Endothelial cell (in vitro differentiated cells): ENCODE measurements at regions not wholly inside any gene's neighbourhood (a gene's known extent, or its start where the extent isn't known, plus 50 kb on each side); places are given as distances from the start of the nearest gene placed in this dataset.
"Not testable (repeated sequence)": the region's sequence is repeated elsewhere in the genome, so short reads cannot be mapped to it uniquely, and the experiment has no call there.

Experiments used
- DNase-seq: peaks from one replicate; pipeline ENCODE4 v3.0.0; 2021; ENCODE audit warnings: low spot score
- H3K27ac Mint-ChIP-seq: one replicate; pipeline ENCODE4 v1.8.0; 2021; ENCODE audit warnings: mixed read lengths, inconsistent platforms; ENCODE audit not compliant: unreplicated experiment
- H3K27me3 Mint-ChIP-seq: one replicate; pipeline ENCODE4 v1.8.0; 2021; ENCODE audit warnings: mild to moderate bottlenecking, moderate library complexity, mixed read lengths, inconsistent platforms; ENCODE audit not compliant: unreplicated experiment
- H3K36me3 Mint-ChIP-seq: one replicate; pipeline ENCODE4 v1.8.0; 2021; ENCODE audit warnings: mild to moderate bottlenecking, low read depth, mixed read lengths, inconsistent platforms; ENCODE audit not compliant: unreplicated experiment
- H3K4me1 Mint-ChIP-seq: one replicate; pipeline ENCODE4 v1.8.0; 2021; ENCODE audit warnings: mild to moderate bottlenecking, mixed read lengths, inconsistent platforms; ENCODE audit not compliant: unreplicated experiment
- H3K4me3 Mint-ChIP-seq: one replicate; pipeline ENCODE4 v1.8.0; 2021; ENCODE audit warnings: mild to moderate bottlenecking, mixed read lengths, inconsistent platforms; ENCODE audit not compliant: unreplicated experiment
- H3K9me3 Mint-ChIP-seq: one replicate; pipeline ENCODE4 v1.8.0; 2021; ENCODE audit warnings: mixed read lengths, inconsistent platforms; ENCODE audit not compliant: unreplicated experiment
- TF ChIP-seq, protein P1 (sequence below): fragments of 200-600 bp; sonication (generic); IDR thresholded peaks from one replicate; pipeline ENCODE4 v1.5.0; 2021; ENCODE audit warnings: antibody characterized with exemption; ENCODE audit not compliant: unreplicated experiment

DNA sequence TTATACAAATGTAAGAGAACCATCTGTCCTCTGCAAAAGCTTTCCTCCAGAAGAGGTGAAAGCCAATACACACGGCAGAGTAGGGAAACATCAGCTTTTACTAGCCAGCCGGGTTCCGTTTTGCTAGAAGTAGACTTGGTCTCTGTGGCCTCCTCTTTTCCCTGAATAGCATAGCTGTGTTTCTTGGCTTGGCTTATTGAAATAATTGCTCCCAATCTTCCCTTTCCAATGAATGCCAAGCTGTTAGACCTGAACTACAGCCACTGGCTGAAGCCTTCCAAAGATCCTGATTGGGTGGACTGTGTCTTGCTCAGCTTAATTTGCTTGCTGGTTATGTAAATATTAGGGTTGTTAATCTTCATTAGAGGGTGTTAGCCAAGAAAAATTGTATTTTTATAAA is 157.8 kb upstream of the ROPN1 start:
- H3K4me3 Mint-ChIP-seq = no peak overlapping the region

DNA sequence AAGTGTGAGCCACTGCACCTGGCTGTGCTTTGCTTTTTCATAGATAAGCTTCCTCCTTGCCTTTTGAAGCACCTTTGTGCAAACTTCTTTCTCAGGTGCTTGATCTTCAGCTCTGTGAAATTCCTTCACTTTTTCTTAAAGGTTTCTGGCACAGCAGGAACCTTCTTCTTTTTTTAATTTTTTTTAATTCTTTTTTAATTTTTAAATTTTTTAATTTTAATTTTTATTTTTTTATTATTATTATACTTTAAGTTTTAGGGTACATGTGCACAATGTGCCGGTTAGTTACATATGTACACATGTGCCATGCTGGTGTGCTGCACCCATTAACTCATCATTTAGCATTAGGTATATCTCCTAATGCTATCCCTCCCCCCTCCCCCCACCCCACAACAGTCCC is 161.0 kb upstream of the ROPN1 start:
- not testable (repeated sequence) for H3K9me3 Mint-ChIP-seq, DNase-seq

More for the DNA sequence above, 157.8 kb upstream of the ROPN1 start:
- Mint-ChIP-seq H3K36me3 (peaks cover 13% of the 10 kb centered on the region), H3K27ac (no peak overlapping the region), H3K9me3 (no peaks in the 10 kb centered on the region), H3K4me1 (peaks cover 40% of the 10 kb centered on the region), H3K27me3 (peaks cover 6% of the 10 kb centered on the region)
- DNase-seq = no peak
- TF ChIP-seq, protein P1, sequence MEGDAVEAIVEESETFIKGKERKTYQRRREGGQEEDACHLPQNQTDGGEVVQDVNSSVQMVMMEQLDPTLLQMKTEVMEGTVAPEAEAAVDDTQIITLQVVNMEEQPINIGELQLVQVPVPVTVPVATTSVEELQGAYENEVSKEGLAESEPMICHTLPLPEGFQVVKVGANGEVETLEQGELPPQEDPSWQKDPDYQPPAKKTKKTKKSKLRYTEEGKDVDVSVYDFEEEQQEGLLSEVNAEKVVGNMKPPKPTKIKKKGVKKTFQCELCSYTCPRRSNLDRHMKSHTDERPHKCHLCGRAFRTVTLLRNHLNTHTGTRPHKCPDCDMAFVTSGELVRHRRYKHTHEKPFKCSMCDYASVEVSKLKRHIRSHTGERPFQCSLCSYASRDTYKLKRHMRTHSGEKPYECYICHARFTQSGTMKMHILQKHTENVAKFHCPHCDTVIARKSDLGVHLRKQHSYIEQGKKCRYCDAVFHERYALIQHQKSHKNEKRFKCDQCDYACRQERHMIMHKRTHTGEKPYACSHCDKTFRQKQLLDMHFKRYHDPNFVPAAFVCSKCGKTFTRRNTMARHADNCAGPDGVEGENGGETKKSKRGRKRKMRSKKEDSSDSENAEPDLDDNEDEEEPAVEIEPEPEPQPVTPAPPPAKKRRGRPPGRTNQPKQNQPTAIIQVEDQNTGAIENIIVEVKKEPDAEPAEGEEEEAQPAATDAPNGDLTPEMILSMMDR = no peak

DNA sequence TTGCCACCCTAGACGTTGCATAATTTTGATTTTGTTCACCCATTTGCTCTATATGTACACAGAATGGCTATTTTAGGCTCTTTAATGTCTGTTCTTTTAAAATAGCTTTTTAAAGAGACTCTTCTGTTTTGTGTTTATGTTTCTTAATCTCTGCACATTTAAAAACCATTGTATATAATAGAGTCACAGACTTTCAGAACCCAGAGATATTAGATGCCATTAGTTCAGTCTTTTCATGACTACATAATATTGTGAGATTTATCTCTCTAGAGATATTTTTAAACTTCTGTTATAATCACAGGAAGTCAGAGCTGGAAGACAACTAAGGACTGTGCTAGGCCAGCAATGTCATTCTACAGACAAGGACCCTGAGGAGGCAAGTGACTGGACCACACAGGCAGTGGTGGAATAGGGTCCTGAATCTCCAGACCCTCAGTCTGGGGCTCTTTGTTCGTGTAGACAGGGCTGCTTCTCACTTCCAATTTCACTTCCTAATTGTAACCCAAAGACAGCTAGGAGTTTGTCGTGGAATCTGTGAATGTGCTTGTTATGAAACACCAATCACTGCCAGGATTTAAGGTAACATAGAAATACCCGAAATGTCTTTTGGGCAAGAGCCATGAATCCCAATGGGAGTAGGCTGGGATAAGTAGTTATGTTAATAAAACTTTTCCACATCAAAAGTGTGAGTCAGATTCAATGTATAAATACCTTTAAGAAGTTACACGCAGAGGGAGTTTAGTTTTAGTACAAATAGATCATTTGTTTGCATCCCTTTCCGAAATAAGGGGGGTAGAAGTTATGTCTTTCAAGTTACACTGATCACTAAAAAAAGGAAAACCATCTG is 165.2 kb upstream of the ROPN1 start:
- TF ChIP-seq, protein P1 = no peak
- no peak for DNase-seq
- Mint-ChIP-seq H3K27me3 (no peaks in the 10 kb centered on the region), H3K9me3 (no peaks in the 10 kb centered on the region), H3K36me3 (peaks cover 10% of the 10 kb centered on the region), H3K27ac (no peak overlapping the region), H3K4me3 (no peak overlapping the region), H3K4me1 (peaks cover 30% of the 10 kb centered on the region)

More for the DNA sequence above, 161.0 kb upstream of the ROPN1 start:
- H3K27ac Mint-ChIP-seq, H3K27me3 Mint-ChIP-seq, H3K4me3 Mint-ChIP-seq: not testable (repeated sequence)
- Mint-ChIP-seq H3K4me1 (peaks cover 41% of the 10 kb centered on the region), H3K36me3 (peaks cover 11% of the 10 kb centered on the region)

DNA sequence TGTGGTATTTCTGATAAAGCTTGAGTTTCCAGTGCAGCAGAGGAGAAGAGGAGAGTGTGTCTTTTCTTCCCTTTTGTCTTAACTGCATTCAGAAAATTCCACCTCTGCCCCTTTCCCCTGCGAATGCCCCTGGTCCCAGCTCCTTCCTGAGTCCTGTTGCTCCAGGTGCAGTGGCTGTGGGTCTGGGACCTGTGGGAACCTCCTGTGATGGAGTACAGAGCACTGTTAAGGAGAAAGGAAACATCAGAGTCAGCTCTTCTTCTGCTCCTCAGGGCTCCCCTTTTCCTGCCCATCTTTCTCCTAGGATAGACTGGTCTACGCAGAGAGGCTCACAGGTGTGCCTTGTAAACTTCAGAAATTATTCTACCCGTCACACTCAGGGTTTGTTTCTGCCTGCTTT is 165.8 kb upstream of the ROPN1 start:
- H3K4me3 Mint-ChIP-seq = no peak overlapping the region

DNA sequence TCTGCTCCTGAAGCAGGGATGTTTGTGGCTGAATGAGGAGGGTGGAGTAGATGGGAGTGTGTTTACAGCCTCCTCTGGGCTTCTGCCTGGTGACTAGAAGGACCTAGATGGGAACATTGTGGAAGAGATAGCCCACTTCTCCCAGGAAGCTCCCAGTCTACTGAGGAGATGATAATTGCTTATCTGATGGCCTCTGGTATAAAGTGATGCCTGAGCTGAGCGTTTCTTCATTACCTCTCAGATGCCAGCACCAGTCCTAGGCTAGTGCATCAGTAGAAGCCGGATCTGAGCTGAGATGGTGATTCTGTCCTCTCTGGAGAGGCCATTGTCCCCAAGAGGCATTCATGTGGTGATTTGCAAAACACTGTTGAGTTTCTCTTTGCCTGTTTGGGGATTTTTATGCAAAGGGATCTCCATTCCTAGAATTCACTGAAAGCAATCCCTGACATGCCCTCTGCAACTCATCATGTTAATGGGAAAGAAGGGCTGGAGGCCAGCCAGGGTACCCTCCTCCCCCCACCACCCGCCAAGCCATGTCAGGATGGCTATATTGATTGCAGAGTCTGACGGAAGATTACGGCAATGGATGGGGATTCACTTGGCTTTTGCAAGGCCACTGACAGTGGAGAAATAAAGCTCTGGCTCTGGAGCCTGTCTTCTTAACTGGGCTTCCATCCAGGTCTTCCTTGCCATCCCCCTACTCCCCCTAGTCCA is 166.4 kb upstream of the ROPN1 start:
- peak overlapping the region; percentile 30 for H3K27ac Mint-ChIP-seq
- peaks cover 10% of the 10 kb centered on the region for H3K36me3 Mint-ChIP-seq
- no peaks in the 10 kb centered on the region for H3K9me3 Mint-ChIP-seq
- TF ChIP-seq, protein P1 = no peak
- no peaks in the 10 kb centered on the region for H3K27me3 Mint-ChIP-seq
- H3K4me1 Mint-ChIP-seq = peaks cover 30% of the 10 kb centered on the region
- DNase-seq = no peak
- no peak overlapping the region for H3K4me3 Mint-ChIP-seq

More for the DNA sequence above, 165.8 kb upstream of the ROPN1 start:
- peaks cover 30% of the 10 kb centered on the region for H3K4me1 Mint-ChIP-seq
- H3K27me3 Mint-ChIP-seq = no peaks in the 10 kb centered on the region
- TF ChIP-seq, protein P1 = no peak
- H3K27ac Mint-ChIP-seq = peak overlapping the region; percentile 30
- no peak for DNase-seq
- peaks cover 10% of the 10 kb centered on the region for H3K36me3 Mint-ChIP-seq
- H3K9me3 Mint-ChIP-seq = no peaks in the 10 kb centered on the region
